DND-41 (cell line): ENCODE measurements at regions not wholly inside any gene's neighbourhood (a gene's known extent, or its start where the extent isn't known, plus 50 kb on each side); places are given as distances from the start of the nearest gene placed in this dataset.
"Not testable (repeated sequence)": the region's sequence is repeated elsewhere in the genome, so short reads cannot be mapped to it uniquely, and the experiment has no call there.

Experiments
- ATAC-seq: fragments of 200-7000 bp; cut with Tn5 transposase; 3 replicates; pipeline ENCODE4 v1.9.1; 2021; ENCODE audit warnings: low read depth; ENCODE audit not compliant: insufficient read depth
- DNase-seq: peaks from one replicate; pipeline ENCODE4 v3.0.0-alpha.2; 2020
- H2AFZ ChIP-seq: 2 replicates; pipeline ENCODE4 v1.6.0; 2012; ENCODE audit warnings: low read depth, low read length
- H3K27ac ChIP-seq: 2 replicates; pipeline ENCODE4 v1.5.1; 2012; ENCODE audit warnings: low read length, inconsistent platforms
- H3K27me3 ChIP-seq: fragments of 200-600 bp; sonication (generic); 2 replicates; pipeline ENCODE4 v1.6.0; 2012; ENCODE audit warnings: low read length, mild to moderate bottlenecking, inconsistent platforms; ENCODE audit not compliant: insufficient read depth, poor library complexity
- H3K36me3 ChIP-seq: 2 replicates; pipeline ENCODE4 v1.5.1; 2012; ENCODE audit warnings: low read length, inconsistent platforms; ENCODE audit not compliant: insufficient read depth
- H3K4me1 ChIP-seq: 2 replicates; pipeline ENCODE4 v1.5.1; 2012; ENCODE audit warnings: mild to moderate bottlenecking, low read length; ENCODE audit not compliant: insufficient read depth
- H3K4me2 ChIP-seq: 2 replicates; pipeline ENCODE4 v1.6.0; 2012; ENCODE audit warnings: mild to moderate bottlenecking, moderate library complexity, low read length, inconsistent platforms; ENCODE audit not compliant: insufficient read depth
- H3K4me3 ChIP-seq, 2 experiments: fragments of 200-600 bp in 1 of 2; shearing (Covaris generic) in 1 of 2; 2 replicates each; pipeline ENCODE4 v1.5.1; 2012 to 2016; ENCODE audit warnings: inconsistent platforms in 2 of 2, low read length in 2 of 2, mild to moderate bottlenecking in 2 of 2, low read depth in 1 of 2, moderate library complexity in 1 of 2
- H3K79me2 ChIP-seq: 2 replicates; pipeline ENCODE4 v1.6.0; 2012; ENCODE audit warnings: low read length, inconsistent platforms; ENCODE audit not compliant: insufficient read depth
- H3K9ac ChIP-seq: 2 replicates; pipeline ENCODE4 v1.6.0; 2012; ENCODE audit warnings: low read depth, mild to moderate bottlenecking, inconsistent platforms, low read length, moderate library complexity
- H3K9me3 ChIP-seq: 2 replicates; pipeline ENCODE4 v1.5.1; 2012; ENCODE audit warnings: low read length, moderate library complexity, mild to moderate bottlenecking, inconsistent platforms; ENCODE audit not compliant: insufficient read depth, severe bottlenecking
- H4K20me1 ChIP-seq: 2 replicates; pipeline ENCODE4 v1.6.0; 2012; ENCODE audit warnings: low read length; ENCODE audit not compliant: insufficient read depth
- CTCF ChIP-seq: IDR thresholded peaks from 2 replicates; pipeline ENCODE4 v1.5.1; 2012; ENCODE audit warnings: borderline replicate concordance, low read length, moderate library complexity, mild to moderate bottlenecking; ENCODE audit not compliant: poor library complexity, severe bottlenecking; ENCODE audit errors: extremely low read depth
- EZH2 ChIP-seq: IDR thresholded peaks from 3 replicates; pipeline ENCODE4 v1.6.1; 2012; ENCODE audit warnings: borderline replicate concordance, low read depth, mild to moderate bottlenecking, moderate library complexity, low read length, inconsistent platforms; ENCODE audit not compliant: severe bottlenecking

GRCh38 chr2:100747996-100748615 is 71.8 kb upstream of the NPAS2 start:
- no peak overlapping the region for H2AFZ ChIP-seq
- no peak overlapping the region for H3K9ac ChIP-seq
- peaks cover 4% of the 10 kb centered on the region for H3K4me1 ChIP-seq
- no peaks in the 10 kb centered on the region for H4K20me1 ChIP-seq
- peaks cover 4% of the 10 kb centered on the region for H3K27me3 ChIP-seq
- no peaks in the 10 kb centered on the region for H3K9me3 ChIP-seq
- ATAC-seq (peak; percentile 84), DNase-seq (peak; percentile 33)
- H3K27ac ChIP-seq, result no peak overlapping the region
- TF ChIP-seq CTCF (no peak), EZH2 (no peak)
- no peak overlapping the region for H3K4me3 ChIP-seq
- H3K36me3 ChIP-seq, result no peaks in the 10 kb centered on the region
- no peak overlapping the region for H3K4me2 ChIP-seq
- no peaks in the 10 kb centered on the region for H3K79me2 ChIP-seq

- DNase-seq (no peak), ATAC-seq (no peak)
- Histone ChIP-seq H3K4me3 (no peak overlapping the region), H3K79me2 (no peaks in the 10 kb centered on the region), H3K4me1 (peaks cover 4% of the 10 kb centered on the region), H4K20me1 (no peaks in the 10 kb centered on the region), H3K4me2 (no peak overlapping the region), H3K27me3 (peaks cover 7% of the 10 kb centered on the region), H3K9me3 (no peaks in the 10 kb centered on the region), H3K27ac (no peak overlapping the region), H2AFZ (no peak overlapping the region), H3K9ac (no peak overlapping the region), H3K36me3 (no peaks in the 10 kb centered on the region)
- TF ChIP-seq CTCF, result no peak
- TF ChIP-seq EZH2, result no peak
Measured at GRCh38 chr2:100748673-100749072, 71.3 kb upstream of the NPAS2 start.

- no peaks in the 10 kb centered on the region for H4K20me1 ChIP-seq
- H2AFZ ChIP-seq, result no peak overlapping the region
- H3K27ac ChIP-seq, result no peak overlapping the region
- no peak overlapping the region for H3K9ac ChIP-seq
- no peak for DNase-seq
- H3K9me3 ChIP-seq, result no peaks in the 10 kb centered on the region
- ATAC-seq, result no peak
- no peak overlapping the region for H3K4me3 ChIP-seq
- no peak for TF ChIP-seq CTCF
- no peak for TF ChIP-seq EZH2
- no peaks in the 10 kb centered on the region for H3K36me3 ChIP-seq
- H3K4me1 ChIP-seq, result peaks cover 4% of the 10 kb centered on the region
- H3K79me2 ChIP-seq, result no peaks in the 10 kb centered on the region
- H3K27me3 ChIP-seq, result peaks cover 10% of the 10 kb centered on the region
- H3K4me2 ChIP-seq, result no peak overlapping the region
Measured at GRCh38 chr2:100749771-100750542, 70.0 kb upstream of the NPAS2 start.

DNA sequence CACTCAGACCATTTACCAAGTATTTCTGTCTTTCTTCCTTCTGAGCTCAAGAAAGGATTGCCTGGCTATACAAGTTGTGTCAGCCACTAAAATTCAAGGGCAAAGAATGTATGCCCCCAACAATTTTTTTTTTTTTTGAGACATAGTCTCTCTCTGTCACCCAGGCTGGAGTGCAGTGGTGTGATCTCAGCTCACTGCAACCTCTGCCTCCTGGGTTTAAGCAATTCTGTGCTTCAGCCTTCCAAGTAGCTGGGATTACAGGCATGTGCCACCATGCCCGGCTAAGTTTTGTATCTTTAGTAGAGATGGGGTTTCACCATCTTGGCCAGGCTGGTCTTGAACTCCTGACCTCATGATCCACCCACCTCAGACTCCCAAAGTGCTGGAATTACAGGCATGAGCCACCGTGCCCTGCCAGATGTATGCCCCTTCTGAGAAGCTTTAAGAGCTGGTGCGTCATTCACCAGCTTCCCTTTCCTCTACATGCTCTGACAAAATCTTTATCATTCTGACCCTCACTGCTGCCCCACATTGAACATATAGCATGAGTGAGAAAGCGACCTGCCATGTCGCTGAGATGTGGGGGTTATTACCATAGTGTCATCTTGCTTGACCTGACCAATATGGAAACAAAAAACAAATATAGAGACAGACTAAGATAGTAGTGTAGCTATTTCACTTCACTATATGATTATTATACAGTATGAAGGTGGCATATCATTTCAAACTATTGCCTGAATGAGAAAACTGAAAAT is 67.9 kb upstream of the NPAS2 start:
- ATAC-seq, H3K27me3 ChIP-seq, H3K9ac ChIP-seq, H3K79me2 ChIP-seq, H3K4me2 ChIP-seq, H3K4me3 ChIP-seq, H3K4me1 ChIP-seq, DNase-seq, H3K36me3 ChIP-seq, H3K9me3 ChIP-seq, H3K27ac ChIP-seq, H4K20me1 ChIP-seq, H2AFZ ChIP-seq: not testable (repeated sequence)
